Upper lobe of left lung (tissue), 4 donors: ENCODE measurements at regions not wholly inside any gene's neighbourhood (a gene's known extent, or its start where the extent isn't known, plus 50 kb on each side); places are given as distances from the start of the nearest gene placed in this dataset.

ENCODE experiments used
- CTCF ChIP-seq, 6 experiments: fragments of 450-650 bp in 4 of 6; fragments of 200-600 bp in 2 of 6; sonication (generic) in 2 of 6; IDR thresholded peaks; one replicate each; pipeline ENCODE4 v1.5.1; 2016 to 2019; ENCODE audit warnings: antibody characterized with exemption in 6 of 6
- EP300 ChIP-seq, 4 donors: sonication (generic); formaldehyde crosslinking; IDR thresholded peaks; one replicate each; pipeline ENCODE4 v1.5.1; 2017; ENCODE audit warnings: antibody characterized with exemption in 4 of 4, control low read depth in 2 of 4
- POLR2A ChIP-seq, 4 donors: fragments of 450-650 bp; IDR thresholded peaks; one replicate each; pipeline ENCODE4 v1.5.1; 2016 to 2017; ENCODE audit warnings: antibody characterized with exemption in 4 of 4, mild to moderate bottlenecking in 2 of 4
- POLR2AphosphoS5 ChIP-seq, 2 donors: sonication (generic); formaldehyde crosslinking; IDR thresholded peaks; one replicate each; pipeline ENCODE4 v1.5.1; 2017; ENCODE audit warnings: antibody characterized with exemption in 2 of 2

- TF ChIP-seq CTCF (IDR thresholded peaks at IDR 0.05) = no peak
- TF ChIP-seq POLR2AphosphoS5 (IDR thresholded peaks at IDR 0.05) = no peak
- TF ChIP-seq POLR2A (IDR thresholded peaks at IDR 0.05) = no peak
- no peak for TF ChIP-seq EP300 (IDR thresholded peaks at IDR 0.05)
These were observed 446.2 kb upstream of the NR2F2 start for GRCh38 chr15:95884276-95884675.
